Right lung (tissue), 2 donors: ENCODE measurements at regions not wholly inside any gene's neighbourhood (a gene's known extent, or its start where the extent isn't known, plus 50 kb on each side); places are given as distances from the start of the nearest gene placed in this dataset.

Source experiments
- DNase-seq, 2 donors: peaks; one replicate each; pipeline ENCODE4 v3.0.0-alpha.2; 2013

- DNase-seq = no peak
These were observed 99.4 kb downstream of the HDGFL1 start for GRCh38 chr6:22668717-22669116.

DNA sequence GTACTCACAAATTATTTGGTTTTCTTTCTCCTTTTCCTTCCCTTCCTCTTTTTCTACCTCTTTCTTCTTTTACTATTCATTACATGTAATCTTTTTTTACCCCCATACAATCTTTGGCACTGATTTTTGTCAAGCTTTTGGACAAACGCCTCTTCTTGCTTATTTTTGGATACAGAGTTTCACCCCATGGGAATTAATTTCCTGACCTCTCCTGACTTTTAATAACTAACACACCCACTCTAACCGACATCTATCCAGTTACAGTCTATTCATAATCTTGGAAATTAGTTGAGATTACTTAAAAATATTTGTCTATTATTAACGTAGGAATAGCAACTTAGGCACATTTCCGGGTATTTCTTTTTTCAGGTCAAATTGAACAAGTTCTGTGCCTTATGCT is 101.2 kb downstream of the HDGFL1 start:
- peak in 1 of 2 donors; percentile 21 for DNase-seq

DNA sequence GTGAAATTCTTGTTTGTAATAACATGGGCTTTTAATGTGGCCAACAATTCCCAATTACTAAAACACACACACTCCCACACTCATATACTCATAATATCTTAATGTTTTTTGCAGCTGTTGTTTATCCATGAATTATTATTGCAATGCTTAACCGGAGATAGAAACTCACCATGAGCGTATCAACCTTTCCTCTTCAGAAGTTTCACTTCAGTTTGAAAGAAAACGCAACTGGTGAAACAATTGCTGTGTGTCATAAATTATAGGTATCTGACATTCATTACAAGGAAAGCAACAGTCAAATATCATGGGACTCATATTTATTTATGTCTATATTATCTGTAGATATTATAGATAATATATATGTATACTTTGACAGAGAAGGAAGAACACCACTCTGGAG is 104.1 kb downstream of the HDGFL1 start:
- DNase-seq = no peak

- DNase-seq = no peak
These were observed 111.6 kb downstream of the HDGFL1 start for GRCh38 chr6:22680950-22681349.

DNA sequence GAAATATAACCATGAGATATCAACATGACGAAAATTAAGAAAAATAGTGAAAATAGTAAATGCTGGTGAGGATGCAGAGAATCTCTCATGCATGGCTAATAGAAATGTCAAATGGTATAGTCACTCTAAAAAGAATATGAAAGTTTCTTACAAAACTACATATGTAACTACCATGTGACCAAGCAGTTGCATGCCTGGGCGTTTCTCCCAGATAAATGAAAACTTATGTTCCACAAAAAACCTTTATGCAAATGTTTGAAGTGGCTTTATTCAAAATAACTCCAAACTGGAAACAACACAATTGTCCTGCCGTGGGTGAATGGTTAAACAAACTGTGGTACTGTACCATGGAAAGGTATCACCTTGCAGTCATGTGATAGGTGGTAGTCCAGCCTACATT is 112.4 kb downstream of the HDGFL1 start:
- DNase-seq = no peak

DNA sequence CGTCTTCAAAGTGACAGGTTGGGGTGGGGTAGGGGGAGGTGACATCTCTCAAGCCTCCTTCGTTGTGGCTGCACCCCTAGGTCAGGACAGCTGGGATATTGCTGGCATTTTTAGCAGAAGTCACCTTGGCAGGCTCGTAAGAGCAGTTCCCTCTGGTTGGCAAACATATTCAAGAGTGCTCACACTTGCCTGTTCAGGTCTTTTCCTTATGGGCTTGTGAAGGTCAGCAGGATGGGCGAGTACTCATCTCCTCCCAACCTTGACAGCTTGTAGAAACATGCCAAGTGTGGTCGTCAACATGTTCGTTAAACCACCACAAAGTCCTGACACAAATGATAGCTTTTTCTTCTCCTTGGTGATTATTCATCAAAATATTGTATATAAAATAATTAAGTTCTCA is 113.6 kb downstream of the HDGFL1 start:
- no peak for DNase-seq

DNA sequence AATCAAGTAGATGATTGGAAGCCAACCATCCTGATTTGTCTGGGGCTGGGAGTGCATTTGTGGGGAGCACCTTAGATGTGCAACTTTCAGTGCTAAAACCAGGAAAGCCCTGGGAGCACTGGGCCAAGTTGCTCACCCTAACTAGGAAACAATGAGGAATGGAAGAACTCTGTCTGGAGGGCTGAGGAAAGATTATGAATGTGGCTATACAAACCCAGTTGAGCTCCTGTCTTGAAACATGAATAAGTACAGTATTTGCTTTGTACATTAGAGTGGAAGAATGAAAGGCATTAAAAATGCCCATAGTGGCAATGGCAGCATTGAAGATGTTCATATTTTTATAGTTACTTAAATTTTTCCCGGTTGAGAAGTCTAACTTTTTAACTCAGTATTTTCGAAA is 121.1 kb downstream of the HDGFL1 start:
- DNase-seq = no peak

DNA sequence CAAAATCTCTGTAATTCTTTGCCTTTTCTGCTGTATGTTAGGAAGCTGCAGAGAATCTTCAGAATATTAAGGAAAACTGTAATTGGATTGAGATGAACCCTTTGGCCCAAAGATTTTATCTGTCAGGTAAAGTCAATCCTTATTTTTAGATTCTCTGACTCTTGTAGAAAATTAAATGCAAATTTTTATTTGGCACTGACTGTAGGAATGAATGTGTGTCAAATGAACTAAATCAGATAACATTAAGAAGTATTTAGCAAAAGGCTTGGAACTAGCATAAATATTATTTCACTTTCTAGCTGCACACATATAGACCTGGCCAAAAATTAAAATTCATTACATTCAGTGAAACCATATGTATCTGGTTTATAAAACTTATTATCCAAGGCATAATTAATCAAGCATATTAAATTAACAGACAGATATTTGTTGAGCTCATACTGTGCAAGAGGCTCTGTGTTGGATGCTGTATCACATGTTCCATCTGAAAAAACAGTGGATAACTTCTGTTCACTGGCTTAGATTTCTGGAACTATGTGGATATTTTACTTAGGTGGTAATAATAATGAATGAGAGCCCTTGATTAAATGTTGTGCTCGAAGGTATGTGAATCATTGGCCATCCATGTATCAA is 124.8 kb downstream of the HDGFL1 start:
- no peak for DNase-seq

- no peak for DNase-seq
These were observed 127.1 kb downstream of the HDGFL1 start for GRCh38 chr6:22696481-22696880.

DNA sequence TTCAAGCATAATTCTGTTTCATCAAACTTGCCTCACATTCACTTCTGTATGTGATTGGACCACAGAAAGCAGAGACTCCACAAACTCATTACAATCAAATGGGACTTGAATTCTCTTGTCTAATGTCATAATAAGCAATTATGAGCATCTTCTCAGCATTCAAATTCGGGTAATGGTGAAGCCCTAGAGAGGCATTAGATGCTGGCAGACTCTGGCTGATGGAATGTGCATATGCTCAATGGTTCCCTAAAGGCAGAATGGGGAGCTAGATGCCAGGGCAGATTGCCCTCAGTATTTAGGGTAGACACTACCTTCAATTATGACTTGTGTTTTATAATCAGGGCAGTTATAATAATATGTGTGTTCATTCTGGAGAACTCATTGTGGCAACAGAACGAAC is 127.9 kb downstream of the HDGFL1 start:
- no peak for DNase-seq

DNA sequence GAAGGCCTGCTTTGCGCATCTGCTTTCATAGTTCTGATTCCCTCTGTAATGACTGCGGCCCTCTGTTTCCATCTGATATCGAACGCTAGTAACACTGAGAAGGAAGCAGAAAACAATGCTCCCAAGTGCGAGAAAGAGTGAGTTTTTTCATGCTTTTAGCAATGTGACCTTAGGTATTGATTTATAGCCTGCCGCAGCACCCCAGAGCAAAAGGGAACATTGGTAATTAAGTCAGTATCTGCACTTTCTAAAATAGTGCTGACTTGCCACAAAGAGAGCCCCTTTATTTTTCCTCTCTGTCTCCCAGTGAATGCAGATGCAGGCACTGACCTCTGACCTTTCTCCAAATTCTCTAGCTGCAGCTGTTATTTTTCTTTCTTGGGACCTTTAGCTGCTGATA is 129.8 kb downstream of the HDGFL1 start:
- DNase-seq = no peak

GRCh38 chr6:22706651-22707050 is 137.3 kb downstream of the HDGFL1 start:
- no peak for DNase-seq

DNA sequence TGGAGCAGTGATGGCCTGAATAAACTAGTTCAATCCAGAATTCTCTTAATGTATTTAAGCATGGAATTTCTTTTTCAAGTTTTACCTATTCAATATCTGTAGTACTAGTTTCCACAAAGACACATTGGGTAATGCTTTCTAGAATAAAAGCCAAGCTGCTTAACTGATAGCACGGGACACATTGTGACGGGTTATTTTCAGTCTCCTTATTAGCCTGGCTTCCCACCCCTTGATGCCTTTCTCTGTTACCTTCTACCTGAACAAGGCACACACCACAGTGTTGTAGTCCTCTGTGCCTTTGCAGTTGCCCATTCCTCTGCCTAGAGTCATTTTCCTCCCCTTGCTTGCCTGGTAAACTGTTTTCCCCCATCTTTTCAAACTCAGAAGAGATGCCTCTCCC is 139.1 kb downstream of the HDGFL1 start:
- DNase-seq = no peak

- no peak for DNase-seq
These were observed 140.4 kb downstream of the HDGFL1 start for GRCh38 chr6:22709803-22710202.

GRCh38 chr6:22716721-22717120 is 147.4 kb downstream of the HDGFL1 start:
- no peak for DNase-seq

GRCh38 chr6:22717915-22718314 is 148.5 kb downstream of the HDGFL1 start:
- DNase-seq = no peak

- DNase-seq = no peak
These were observed 153.5 kb downstream of the HDGFL1 start for GRCh38 chr6:22722913-22723312.

DNA sequence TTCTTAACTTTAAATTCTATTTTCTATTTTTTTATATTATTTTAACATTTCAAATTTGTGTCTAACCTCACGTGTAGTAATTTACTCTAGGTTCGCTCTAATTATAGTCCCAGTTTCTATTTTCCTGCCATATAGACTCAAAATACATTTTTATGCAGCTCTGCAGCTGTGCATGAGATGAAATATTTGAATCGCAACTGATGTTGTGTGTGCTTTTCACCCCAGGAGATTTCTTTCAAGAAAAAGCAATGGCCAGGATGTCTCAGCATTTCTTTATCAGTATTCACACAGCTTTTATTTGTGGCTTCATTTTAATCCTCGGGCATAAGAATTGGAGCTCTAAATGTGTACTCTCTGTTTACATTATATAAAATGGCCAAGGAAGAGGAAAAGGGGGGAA is 157.6 kb downstream of the HDGFL1 start:
- DNase-seq = no peak

GRCh38 chr6:22727710-22728109 is 158.3 kb downstream of the HDGFL1 start:
- DNase-seq = peak; percentile 49 to 68

DNA sequence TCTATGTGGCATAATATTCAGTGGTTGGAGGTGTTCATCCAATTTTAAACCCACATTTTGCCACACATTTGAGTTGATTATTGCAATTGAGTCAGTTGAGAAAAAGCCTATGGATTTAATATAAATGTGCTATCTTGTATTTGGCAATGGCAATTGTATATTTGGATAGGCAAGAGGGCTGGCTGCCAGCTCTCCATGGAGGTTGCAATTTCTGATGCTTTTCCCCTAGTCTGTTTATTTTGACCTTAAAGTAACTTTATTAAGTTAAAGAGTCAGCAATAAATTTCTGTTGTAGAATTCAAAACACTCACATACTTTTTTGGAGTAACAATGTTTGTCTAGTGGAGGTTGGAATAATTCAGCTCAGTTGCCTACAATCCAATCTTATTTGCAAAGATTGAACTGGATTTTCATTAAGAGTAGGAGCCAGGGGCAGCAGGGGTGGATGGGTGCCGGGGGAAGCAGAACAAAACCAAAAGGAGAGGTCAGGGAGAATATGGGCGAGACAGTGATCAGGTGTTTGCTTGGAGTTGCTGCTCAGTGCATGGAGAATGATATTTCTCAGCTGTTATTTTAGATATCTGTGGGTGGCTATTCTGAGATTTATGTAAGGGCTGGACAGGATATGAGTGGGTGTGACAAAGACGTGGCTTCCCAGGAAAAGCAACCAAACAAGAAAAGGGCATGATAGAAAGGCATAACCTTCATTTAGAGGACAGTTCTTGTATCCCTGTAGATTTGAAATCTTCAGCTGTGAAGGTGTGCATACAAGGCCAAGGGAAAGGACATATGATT is 163.0 kb downstream of the HDGFL1 start:
- DNase-seq = no peak

- DNase-seq = no peak
These were observed 167.4 kb downstream of the HDGFL1 start for GRCh38 chr6:22736740-22737139.

- DNase-seq = peak; percentile 50 to 69
These were observed 168.0 kb downstream of the HDGFL1 start for GRCh38 chr6:22737331-22737730.

DNA sequence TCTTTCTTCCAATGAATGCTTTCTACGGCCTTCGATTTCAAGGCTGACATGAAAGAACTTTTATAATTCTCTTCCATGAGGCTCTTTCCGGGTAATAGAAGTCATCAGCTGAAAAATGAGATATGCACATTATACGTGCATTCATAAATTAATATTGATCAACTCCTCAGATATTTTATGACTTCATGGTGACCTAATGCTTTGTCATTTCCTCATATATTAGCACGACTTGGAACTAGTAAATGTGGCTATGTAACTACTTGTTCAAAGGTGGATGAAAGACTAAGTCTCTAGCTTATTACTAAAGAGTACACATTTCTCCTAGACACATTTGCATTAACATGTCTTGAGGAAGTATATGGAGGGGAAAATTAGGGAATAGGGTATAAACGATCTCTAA is 168.8 kb downstream of the HDGFL1 start:
- DNase-seq = no peak

DNA sequence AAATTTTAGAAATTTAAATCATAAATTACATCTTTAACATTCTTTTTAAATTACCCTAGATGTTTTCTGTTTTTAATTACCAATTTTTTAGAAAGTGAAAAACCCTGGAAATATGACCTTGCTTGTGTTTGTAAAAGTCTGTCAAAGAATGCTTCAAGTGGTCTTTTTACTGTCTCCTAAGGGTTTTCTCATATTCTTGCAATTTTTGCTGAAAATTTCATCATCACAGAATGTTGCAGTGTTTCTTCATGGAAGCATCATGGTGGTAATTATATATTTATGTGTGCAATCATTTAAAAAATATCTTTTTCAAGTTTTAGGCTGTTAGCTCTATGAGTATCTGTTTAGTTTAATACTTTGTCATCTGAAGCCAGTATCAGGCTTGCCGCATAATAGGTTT is 178.2 kb downstream of the HDGFL1 start:
- DNase-seq = no peak
